HG02678 (cell line): ENCODE measurements at regions not wholly inside any gene's neighbourhood (a gene's known extent, or its start where the extent isn't known, plus 50 kb on each side); places are given as distances from the start of the nearest gene placed in this dataset.
"Not testable (repeated sequence)": the region's sequence is repeated elsewhere in the genome, so short reads cannot be mapped to it uniquely, and the experiment has no call there.

Source experiments
- ATAC-seq: cut with Tn5 transposase; IDR thresholded peaks from one replicate; pipeline ENCODE4 v1.9.1; 2021; ENCODE audit warnings: mild to moderate bottlenecking, moderate library complexity; ENCODE audit not compliant: unreplicated experiment

DNA sequence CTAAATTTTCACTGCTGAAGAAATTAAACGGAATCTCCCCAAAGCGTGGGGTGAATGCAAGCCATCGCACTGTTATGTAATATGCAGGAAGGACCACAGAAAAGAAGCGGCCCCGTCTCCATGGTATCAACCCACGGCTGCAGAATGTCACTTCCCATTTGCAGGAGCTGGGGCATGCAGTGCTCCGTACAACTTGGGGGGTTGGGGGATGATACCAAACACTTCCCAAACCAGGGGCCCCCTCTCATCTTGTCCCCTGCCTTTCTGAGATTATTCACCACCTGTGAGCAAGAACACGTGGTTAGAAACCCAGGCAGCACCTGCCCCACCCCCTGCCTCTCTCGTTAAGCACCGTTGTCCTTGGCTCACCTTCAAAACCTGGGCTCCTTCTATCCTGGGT, 505.1 kb upstream of the TMEM132C start:
- ATAC-seq: no peak

DNA sequence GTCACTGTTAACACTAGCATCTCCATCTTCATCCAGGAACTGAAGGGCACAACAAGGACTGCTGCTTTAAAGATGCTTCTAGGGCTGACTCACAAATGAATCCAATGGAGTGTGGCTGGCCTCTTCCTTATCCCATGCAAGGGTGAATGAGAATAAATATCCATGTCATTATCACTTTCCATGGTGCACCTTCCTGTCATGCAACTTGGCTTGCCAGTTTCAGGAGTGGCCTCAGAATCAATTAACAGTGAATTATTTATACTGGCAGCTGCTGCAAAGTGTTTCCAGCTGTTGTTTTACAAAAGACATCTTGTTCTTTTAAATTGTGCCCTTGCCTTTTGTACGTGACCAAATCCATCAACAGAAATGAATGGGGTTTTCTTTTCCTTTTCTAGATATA, 499.3 kb upstream of the TMEM132C start:
- no peak for ATAC-seq

DNA sequence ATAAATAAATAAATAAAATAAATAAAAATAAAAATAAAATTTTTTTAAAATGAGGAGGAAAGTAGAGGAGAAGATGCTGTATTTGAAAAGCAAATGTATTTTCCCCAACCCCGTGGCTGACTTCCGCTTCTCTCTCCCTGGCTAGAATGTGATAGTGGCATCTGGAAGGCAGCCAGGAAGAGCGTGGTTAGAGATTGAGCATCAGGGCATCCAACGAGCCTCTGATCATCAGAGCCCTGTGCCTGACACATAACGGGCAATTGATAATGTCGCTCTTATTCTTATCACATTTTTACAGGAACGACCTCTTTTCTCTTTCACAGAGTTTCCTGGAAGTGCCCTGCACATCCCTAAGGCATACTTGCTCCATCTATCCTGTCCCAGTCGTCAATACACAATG, 496.9 kb upstream of the TMEM132C start:
- ATAC-seq: no peak

DNA sequence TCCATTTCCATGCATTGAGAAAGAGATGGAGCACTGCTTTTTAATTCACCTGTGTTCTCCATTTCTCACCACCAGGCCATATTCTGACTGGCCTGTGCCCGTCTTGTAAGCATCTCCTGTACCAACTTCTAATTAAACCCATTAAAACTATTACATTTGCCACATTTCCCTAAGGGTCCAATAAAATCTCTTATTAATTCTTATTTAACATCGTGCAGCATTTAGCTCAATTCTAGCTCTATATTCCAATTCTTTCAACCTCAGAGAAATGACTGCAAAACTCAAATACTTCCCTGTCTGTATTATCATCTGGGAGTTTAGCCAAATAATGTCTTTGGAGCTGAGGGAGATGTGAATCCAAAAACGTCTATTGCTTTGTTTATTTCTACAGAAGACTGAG, 495.4 kb upstream of the TMEM132C start:
- ATAC-seq: no peak

DNA sequence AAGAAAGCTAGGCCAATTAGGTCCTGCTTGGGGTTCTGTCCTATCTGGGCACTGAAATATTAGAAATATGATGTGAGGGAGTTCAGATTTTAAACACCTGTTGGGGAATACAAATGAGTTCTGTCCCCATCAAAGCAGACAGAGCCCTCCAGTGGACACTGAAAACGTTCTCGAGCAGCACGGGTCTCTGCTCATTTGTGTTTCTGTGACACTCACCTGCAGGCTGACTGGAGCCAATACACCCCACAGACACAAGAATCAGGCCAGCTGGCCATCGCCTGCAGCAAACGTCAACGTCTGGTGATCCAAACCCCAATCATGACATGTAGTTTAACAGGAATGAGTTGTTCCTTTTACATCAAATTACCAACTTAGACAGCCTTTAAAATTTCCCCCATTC, 493.4 kb upstream of the TMEM132C start:
- no peak for ATAC-seq

DNA sequence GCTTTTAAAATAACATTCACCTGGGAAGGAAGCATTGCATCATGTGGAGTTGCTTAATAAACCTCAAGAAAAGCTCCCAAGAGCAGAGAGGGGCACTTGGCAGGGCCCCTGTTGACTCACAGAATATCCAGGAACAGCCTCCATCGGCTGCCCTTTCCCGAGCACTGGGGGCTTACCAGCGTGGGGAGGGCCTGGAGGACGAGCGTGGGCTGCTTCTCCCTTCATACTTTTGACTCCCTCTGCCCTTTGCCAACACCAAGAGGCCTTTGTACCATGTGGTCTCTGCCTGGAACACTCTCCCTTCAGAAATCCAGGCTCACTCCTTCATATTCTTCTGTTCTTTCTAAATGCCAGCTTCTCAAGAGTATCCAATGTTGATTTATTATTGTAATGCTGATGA, 492.1 kb upstream of the TMEM132C start:
- ATAC-seq: no peak

DNA sequence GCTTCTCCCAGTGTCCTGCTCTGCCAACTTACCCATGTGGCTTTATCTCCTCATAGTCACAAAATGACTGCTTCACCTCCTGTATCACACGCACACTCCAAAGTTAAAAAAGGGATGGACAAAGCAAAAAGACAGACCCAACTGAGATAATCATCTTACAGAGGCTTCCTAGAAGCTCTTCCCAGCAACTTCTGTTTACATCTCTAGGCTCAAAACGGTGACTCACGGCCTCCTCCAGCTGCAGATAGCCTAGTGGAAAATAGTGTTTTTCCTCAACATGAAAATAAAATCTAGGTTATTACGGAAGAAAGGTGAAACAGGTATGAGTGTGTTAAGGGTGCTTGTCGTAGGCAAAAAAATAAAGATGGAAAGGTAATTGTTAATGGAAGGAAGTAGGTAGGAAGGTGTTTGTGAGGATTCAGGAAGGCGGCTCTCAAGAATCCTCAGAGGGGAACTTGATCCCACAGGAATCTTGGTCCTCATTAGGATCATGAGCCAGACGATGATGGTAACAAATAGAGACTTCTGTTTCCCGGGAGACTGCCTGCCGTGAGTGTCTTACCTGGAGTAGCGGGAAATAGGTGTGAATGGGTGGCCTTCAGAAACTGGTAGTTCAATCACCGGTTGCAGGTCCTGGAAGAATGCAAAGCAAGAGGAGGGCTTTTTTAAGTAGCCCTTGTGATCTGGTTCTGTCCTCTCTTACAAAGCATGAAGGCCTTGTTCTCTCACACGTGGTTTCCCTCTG, 487.5 kb upstream of the TMEM132C start:
- no peak for ATAC-seq

DNA sequence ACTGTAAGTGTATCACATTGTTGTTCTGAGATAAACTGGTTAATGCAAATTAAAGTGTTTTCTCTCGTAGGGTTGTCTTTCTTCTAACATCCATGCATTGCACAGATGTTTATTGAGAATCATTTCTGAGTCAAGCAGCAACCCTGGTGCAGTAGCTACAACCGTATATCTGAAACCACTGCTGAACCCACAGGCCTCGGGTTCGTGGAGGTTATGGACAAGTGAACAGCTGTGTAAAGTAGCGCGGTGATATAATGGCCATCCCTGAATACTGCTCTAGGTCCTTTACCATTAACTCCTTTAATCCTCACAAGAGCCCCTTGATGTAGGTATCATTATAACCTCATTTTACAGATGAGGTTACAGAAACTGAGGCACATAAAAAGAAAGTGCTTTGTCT, 486.1 kb upstream of the TMEM132C start:
- no peak for ATAC-seq

DNA sequence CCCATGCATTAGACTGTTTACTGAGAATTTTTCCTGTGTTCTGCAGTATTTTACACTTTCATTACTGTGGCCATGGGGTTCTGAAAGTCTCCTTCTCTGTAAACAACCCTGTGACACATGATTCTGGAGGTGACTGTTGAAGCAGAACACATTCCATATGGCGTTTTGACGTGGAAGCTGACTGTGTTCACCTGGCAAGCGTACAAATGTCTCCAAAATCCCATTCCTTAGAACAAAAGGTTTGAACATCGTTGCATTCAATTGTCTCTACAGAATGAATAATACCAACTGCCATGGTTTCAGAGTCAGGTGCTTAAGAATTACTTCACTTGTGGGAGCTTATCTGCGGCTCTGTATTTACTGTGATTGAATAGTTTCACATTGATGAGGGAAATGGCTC, 485.6 kb upstream of the TMEM132C start:
- ATAC-seq: no peak

DNA sequence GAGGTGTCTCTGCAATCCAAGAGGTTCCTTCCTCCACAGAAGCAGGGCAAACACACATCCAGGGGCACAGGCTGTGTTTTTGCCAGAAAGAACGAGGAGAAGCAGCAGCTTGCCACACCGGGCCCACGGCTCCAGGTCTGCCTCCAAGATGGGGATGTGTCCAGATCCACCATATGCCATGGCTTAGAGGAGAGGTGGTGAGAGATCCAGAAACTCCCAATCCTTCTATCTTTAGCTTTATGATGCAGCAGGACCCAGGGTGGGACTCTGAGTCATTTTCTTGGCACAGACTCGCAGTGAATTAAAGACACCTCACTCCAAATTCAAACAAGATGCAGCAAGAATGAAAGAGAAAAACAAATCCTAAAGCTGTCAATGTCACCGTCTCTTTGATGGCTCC, 481.4 kb upstream of the TMEM132C start:
- no peak for ATAC-seq

DNA sequence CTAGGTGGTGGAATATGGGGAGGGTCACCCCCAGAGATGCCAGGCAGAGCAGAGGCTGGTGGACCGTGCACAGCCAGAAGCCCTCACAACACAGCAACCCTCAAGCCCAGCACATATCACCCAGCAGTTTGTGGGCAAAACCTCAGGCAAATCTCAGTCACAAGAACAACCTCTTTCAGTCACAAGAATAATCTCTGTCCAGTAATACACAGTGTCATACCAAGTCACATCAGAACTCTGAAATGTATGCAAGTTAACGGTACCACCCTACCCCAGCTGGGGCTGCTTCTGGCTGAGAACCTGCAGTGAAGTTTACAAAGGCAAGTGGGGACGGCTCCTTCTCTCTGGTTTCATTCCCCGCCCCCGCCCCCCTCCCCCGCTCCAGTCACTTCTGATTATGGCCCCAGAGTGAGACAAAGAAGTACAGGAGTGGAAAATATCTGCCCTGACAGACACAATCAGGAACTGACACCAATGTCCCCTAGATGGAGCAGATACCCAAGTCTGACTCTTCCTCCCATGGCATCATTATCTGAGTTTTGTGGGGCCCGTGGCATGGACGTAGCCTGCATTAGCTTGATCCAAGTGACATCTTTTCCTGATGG, 480.9 kb upstream of the TMEM132C start:
- no peak for ATAC-seq

DNA sequence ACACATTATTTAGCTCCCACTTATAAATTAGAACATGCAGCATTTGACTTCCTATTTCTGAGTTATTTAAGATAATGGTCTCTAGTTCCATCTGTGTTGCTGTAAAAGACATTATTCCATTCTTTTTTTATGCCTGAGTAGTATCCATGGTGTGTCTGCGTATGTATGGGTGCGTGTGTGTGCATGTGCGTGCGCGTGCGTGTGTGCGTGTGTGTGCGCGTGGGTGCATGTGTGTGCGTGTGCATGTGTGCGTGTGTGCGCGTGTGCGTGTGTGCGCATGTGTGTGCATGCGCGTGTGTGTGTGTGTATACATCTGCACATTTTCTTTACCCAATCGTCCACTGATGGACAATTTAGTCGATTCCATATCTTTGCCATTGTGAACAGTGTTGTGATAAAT, 479.4 kb upstream of the TMEM132C start:
- no peak for ATAC-seq

DNA sequence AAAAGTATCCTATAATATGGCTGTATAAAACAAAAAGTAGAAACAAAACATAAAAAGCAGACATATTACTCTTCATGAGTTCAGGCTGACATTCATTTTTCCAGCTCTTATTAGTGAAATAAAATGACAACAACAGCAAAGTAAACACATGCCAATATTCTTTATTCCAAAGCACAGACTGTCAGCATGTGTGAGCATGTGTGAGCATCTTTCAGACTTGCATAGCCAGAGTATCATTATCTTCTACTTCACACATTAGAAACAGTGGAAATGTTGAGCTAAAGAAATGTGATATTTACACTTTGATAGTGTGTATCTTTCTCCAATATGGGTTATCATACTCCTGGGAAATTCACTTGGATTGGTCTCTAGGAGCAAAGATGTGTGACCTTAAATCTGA, 476.6 kb upstream of the TMEM132C start:
- ATAC-seq: no peak

DNA sequence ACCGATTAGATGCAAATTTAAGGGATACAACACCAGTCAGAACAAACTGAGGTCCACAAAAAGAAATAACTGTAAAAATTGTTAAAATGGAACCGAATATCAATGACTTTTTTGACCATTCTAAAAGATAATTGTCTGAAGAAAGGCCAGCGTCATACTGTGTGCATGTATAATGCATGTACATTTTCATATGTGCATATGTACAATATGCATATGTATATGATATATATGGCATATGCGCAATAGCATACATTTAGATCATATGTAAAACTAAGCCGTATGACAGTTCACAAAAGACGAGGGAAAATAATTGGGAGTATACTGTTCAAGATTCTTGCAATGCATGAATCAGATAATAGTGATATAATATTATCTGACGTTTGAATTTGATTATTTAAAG, 475.8 kb upstream of the TMEM132C start:
- no peak for ATAC-seq

DNA sequence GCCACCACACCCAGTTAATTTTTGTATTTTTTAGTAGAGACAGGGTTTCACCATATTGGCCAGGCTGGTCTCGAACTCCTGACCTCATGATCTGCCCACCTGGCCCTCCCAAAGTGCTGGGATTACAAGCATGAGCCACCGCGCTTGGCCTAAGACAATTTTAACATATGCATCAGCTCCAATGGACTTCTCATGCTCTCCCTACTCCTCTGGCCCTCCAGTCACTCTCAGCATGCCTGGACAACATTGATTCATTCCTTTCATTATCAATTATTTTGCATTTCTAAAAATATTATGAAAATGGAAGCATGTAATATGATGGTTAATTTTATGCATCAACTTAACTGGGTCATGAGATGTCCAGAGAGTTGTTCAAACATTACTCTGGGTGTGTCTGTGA, 469.1 kb upstream of the TMEM132C start:
- ATAC-seq: no peak

DNA sequence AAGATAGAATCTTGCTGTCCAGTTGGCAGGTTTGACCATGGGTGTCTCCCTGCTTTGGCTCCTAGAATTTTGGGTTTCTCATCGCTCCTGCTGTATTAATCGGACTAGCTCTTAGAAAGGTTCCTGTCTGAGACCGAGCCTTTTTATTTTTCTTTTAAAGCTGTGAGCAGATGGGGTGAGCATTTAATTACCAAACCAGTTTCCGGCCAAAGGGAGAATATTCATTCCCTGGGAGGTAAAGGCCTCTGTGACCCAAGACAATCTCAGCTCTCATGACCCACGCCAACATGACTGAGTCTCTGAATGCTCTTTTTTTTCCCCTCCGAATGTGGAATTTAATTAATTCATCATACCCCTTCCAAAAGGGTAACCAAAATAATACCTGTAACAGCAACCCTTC, 464.7 kb upstream of the TMEM132C start:
- ATAC-seq: no peak

DNA sequence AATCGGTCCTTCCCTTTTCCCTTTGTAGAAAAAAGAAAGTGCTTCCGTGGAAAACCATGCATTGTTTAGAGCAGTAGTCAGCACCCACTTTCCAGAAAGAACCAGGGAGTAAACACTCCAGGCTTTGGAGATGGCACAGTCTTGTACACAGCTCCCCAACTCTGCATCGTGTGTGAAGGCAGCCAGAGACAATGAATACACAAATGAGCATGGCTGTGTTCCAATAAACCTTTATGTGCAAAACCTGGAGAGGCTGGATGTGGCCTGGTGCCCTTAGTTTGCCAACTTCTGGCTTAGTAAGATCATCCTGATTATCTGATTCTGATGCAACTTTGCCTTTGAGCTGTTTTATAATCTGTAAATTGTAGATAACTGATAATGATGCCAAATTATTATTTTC, 463.4 kb upstream of the TMEM132C start:
- no peak for ATAC-seq

DNA sequence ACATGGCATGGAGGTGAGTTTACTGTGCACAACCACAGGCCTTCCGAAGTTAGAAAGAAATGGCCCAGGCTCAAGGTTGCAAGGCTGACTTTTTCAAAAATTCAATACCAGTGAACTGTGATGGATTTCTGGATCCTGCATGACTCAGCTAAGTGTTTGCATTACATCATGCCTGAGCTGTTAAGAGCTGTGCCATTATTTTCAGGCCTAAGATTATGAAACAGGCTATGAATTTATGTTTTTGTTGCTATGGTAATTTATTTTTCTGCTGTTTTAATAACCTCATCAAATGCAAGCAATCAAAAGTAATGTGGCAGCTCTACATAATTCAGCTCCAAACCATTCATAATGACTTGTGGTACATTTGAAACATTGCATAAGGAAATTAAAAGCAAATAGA, 457.7 kb upstream of the TMEM132C start:
- no peak for ATAC-seq

DNA sequence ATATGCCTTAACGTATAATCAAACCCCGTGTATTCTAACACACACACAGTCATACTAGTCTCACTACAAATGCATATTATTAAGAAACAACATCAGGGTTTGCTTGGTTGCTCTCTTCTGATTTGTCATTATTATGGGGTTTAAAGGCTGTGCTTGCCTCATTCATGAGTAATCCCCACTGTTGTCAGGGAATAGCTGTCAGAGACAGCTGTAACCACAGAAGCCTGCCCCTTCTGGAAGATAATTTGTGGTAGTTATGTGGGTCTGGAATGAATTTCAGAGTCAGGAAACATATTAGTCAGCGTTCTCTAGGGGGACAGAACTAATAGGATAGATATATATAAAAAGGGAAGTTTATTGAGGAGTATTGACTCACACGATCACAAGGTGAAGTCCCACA, 456.9 kb upstream of the TMEM132C start:
- ATAC-seq: no peak

DNA sequence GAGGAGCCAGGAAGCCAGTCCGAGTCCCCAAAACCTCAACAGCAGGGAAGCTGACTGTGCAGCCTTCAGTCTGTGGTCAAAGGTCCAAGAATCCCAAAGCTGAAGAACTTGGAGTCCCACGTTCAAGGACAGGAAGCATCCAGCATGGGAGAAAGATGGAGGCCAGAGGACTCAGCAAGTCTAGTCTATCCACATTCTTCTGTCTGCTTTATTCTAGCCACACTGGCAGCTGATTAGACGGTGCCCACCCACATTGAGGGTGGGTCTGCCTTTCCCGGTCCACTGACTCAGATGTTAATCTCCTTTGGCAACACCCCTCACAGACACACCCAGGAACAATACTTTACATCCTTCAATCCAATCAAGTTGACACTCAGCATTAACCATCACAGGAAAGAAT, 456.5 kb upstream of the TMEM132C start:
- not testable (repeated sequence) for ATAC-seq

DNA sequence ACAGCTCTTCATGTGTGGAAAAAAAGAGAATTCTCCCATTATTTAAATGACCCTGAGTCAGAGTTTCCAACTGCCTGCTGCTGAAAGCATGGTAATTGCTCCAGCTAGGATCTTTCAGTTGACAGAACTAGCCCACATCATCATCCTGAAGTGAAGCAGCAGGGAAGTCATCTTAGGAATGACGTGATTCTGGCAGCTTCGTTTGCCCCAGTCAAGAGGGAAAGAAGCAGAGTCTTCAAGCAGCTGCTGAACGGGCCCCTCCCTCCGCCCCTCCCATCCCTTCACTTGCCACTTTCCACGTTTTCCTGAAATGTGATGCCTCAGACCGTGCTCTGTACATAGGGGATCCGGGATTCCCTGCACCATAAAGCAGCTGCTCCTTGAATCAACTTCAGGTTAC, 455.0 kb upstream of the TMEM132C start:
- no peak for ATAC-seq

DNA sequence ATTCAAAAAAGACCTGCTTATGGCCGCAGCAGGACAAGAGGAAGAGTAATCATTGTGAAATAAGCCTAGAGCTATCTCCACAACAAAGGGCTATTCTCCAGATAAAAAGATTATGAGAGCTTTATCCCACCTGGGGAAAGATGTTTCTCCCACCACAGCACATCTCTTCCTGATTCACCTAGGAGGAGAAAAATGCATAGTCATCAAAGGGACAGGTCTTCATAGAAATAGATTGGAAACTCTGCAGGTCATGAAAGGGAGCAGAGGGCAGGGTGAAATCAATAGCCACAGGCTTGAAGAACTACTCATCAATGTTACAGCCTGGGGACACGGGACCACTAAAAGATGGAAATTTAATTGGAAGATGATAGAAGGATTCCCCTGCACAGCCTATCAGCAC, 453.8 kb upstream of the TMEM132C start:
- ATAC-seq: no peak

DNA sequence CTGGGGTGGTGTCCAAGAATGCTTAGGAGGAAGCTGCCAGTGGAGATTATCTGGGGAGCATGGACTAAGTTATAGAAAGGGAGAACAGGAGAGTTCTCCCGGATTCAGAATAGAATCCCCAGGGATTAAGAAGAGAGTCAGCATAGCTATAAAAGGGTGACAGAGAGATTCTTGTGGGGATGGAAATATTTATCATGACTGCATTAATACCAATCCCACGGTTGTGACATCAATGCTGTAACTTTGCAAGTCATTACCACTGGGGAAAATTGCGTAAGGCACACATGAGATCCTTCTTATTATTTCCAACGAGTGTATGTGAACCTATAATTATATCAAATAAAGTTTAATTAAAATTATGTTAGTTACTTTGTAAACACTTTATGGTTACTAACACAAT, 447.9 kb upstream of the TMEM132C start:
- ATAC-seq: no peak
